OCI-LY7 (cell line): ENCODE measurements at regions not wholly inside any gene's neighbourhood (a gene's known extent, or its start where the extent isn't known, plus 50 kb on each side); places are given as distances from the start of the nearest gene placed in this dataset.

Experiments
- BruUV-seq: library from RNA; stranded (reverse); fragments of 400-500 nt; replicated peaks from 2 replicates; lab custom pipeline; 2021; lab: Mats Ljungman, UMichigan
- CTCF ChIA-PET: fragments of 300-600 bp; sonication (Branson Sonifier 250); formaldehyde crosslinking; loops from one replicate; lab custom pipeline; 2022; ENCODE audit warnings: antibody characterized with exemption; ENCODE audit not compliant: unreplicated experiment; lab: Charles Lee
- POLR2A ChIA-PET: fragments of 300-600 bp; sonication (Branson Sonifier 250); formaldehyde crosslinking; loops from one replicate; lab custom pipeline; 2022; ENCODE audit warnings: antibody characterized with exemption; lab: Charles Lee
- DNase-seq: peaks from one replicate; pipeline ENCODE4 v3.0.0-alpha.2; 2015; ENCODE audit warnings: low spot score
- H2AFZ ChIP-seq: fragments of 200-600 bp; sonication (generic), shearing (Covaris generic); 2 replicates; pipeline ENCODE4 v1.6.1; 2014; ENCODE audit warnings: mild to moderate bottlenecking, antibody characterized with exemption, low read length, moderate library complexity
- H3K27ac ChIP-seq: fragments of 200-600 bp; sonication (generic); 2 replicates; pipeline ENCODE4 v1.5.1; 2014; ENCODE audit warnings: mixed run types, low read depth, mild to moderate bottlenecking, moderate library complexity, low read length, inconsistent platforms; ENCODE audit not compliant: poor library complexity, severe bottlenecking
- H3K36me3 ChIP-seq: fragments of 200-600 bp; sonication (generic); 2 replicates; pipeline ENCODE4 v1.6.1; 2014; ENCODE audit warnings: mild to moderate bottlenecking, antibody characterized with exemption, low read length, moderate library complexity, mixed read lengths; ENCODE audit not compliant: insufficient read depth
- H3K4me1 ChIP-seq: fragments of 200-600 bp; sonication (generic); 2 replicates; pipeline ENCODE4 v1.5.1; 2014; ENCODE audit warnings: mild to moderate bottlenecking, low read length; ENCODE audit not compliant: insufficient read depth, poor library complexity, severe bottlenecking
- H3K4me2 ChIP-seq: fragments of 200-600 bp; sonication (generic); 2 replicates; pipeline ENCODE4 v1.6.1; 2014; ENCODE audit warnings: mild to moderate bottlenecking, low read length
- H3K4me3 ChIP-seq: fragments of 200-600 bp; sonication (generic); 2 replicates; pipeline ENCODE4 v1.5.1; 2014; ENCODE audit warnings: mild to moderate bottlenecking, low read depth, low read length; ENCODE audit not compliant: poor library complexity, severe bottlenecking
- H3K79me2 ChIP-seq: fragments of 200-600 bp; sonication (generic); 2 replicates; pipeline ENCODE4 v1.6.1; 2016; ENCODE audit warnings: low read depth, mild to moderate bottlenecking, low read length, moderate library complexity, mixed read lengths; ENCODE audit not compliant: insufficient read depth
- H3K9me2 ChIP-seq: fragments of 200-600 bp; sonication (generic); 2 replicates; pipeline ENCODE4 v1.6.1; 2016; ENCODE audit warnings: mild to moderate bottlenecking, low read length, mixed read lengths; ENCODE audit not compliant: insufficient read depth
- H3K9me3 ChIP-seq: fragments of 200-600 bp; sonication (generic); 2 replicates; pipeline ENCODE4 v1.6.1; 2014; ENCODE audit warnings: mild to moderate bottlenecking, mixed run types, low read length, mixed read lengths
- H4K20me1 ChIP-seq: fragments of 200-600 bp; sonication (generic); 2 replicates; pipeline ENCODE4 v1.6.1; 2014; ENCODE audit warnings: mild to moderate bottlenecking, antibody characterized with exemption, low read length, moderate library complexity, mixed read lengths; ENCODE audit not compliant: insufficient read depth
- CTCF ChIP-seq: fragments of 200-600 bp; sonication (generic); conservative IDR thresholded peaks from 2 replicates; pipeline ENCODE4 v1.5.1; 2014; ENCODE audit warnings: mild to moderate bottlenecking, antibody characterized with exemption, low read length, moderate library complexity, mixed read lengths
- EZH2phosphoT487 ChIP-seq: fragments of 200-600 bp; sonication (generic); IDR thresholded peaks from 2 replicates; pipeline ENCODE4 v1.6.1; 2018; ENCODE audit warnings: low read depth, borderline replicate concordance, mild to moderate bottlenecking, mixed run types, antibody characterized with exemption, low read length, moderate library complexity, mixed read lengths
- intact Hi-C: fragments of 100-400 bp; cut with micrococcal nuclease; formaldehyde crosslinking; loops from one replicate; pipeline ENCODE4 v1.10.0; 2022; ENCODE audit not compliant: unreplicated experiment

- POLR2A ChIA-PET: no interaction called here
- H3K4me2 ChIP-seq: no peak overlapping the region
- intact Hi-C loops: no loop called here
- H2AFZ ChIP-seq: no peak overlapping the region
- H3K27ac ChIP-seq: no peak overlapping the region
- H3K4me1 ChIP-seq: no peaks in the 10 kb centered on the region
- no peaks in the 10 kb centered on the region for H4K20me1 ChIP-seq
- no peaks in the 10 kb centered on the region for H3K9me2 ChIP-seq
- TF ChIP-seq EZH2phosphoT487 (no peak), CTCF (no peak)
- H3K4me3 ChIP-seq: no peak overlapping the region
- H3K79me2 ChIP-seq: no peaks in the 10 kb centered on the region
- H3K9me3 ChIP-seq: no peaks in the 10 kb centered on the region
- CTCF ChIA-PET: no interaction called here
- DNase-seq: no peak
- BruUV-seq: no TSS peak
- no peaks in the 10 kb centered on the region for H3K36me3 ChIP-seq
Observed at GRCh38 chr9:28900406-28900805, 1327.1 kb upstream of the C9orf72 start.

- H3K4me3 ChIP-seq: no peak overlapping the region
- no peaks in the 10 kb centered on the region for H3K9me2 ChIP-seq
- H3K9me3 ChIP-seq: no peaks in the 10 kb centered on the region
- ChIA-PET CTCF (no interaction called here), POLR2A (no interaction called here)
- no peaks in the 10 kb centered on the region for H4K20me1 ChIP-seq
- DNase-seq: no peak
- H3K4me1 ChIP-seq: no peaks in the 10 kb centered on the region
- TF ChIP-seq CTCF (no peak), EZH2phosphoT487 (no peak)
- no peak overlapping the region for H3K4me2 ChIP-seq
- no peaks in the 10 kb centered on the region for H3K79me2 ChIP-seq
- no TSS peak for BruUV-seq
- no peak overlapping the region for H2AFZ ChIP-seq
- H3K36me3 ChIP-seq: no peaks in the 10 kb centered on the region
- no peak overlapping the region for H3K27ac ChIP-seq
- intact Hi-C loops: no loop called here
Observed at GRCh38 chr9:28909526-28909925, 1336.2 kb upstream of the C9orf72 start.

- CTCF ChIA-PET: no interaction called here
Observed at GRCh38 chr9:28912621-28913020, 1339.3 kb upstream of the C9orf72 start.

More at GRCh38 chr9:28912621-28913020, 1339.3 kb upstream of the C9orf72 start:
- Histone ChIP-seq H3K36me3 (no peaks in the 10 kb centered on the region), H3K27ac (no peak overlapping the region), H3K9me2 (no peaks in the 10 kb centered on the region), H3K79me2 (no peaks in the 10 kb centered on the region), H3K4me3 (no peak overlapping the region), H4K20me1 (no peaks in the 10 kb centered on the region), H3K4me1 (no peaks in the 10 kb centered on the region), H3K4me2 (no peak overlapping the region), H2AFZ (no peak overlapping the region), H3K9me3 (no peaks in the 10 kb centered on the region)
- TF ChIP-seq CTCF (no peak), EZH2phosphoT487 (no peak)
- DNase-seq: no peak
- intact Hi-C loops: no loop called here
- no TSS peak for BruUV-seq
- POLR2A ChIA-PET: no interaction called here
